Loucy (cell line): ENCODE measurements at regions not wholly inside any gene's neighbourhood (a gene's known extent, or its start where the extent isn't known, plus 50 kb on each side); places are given as distances from the start of the nearest gene placed in this dataset.

ENCODE experiments used
- H2AFZ ChIP-seq: fragments of 200-600 bp; sonication (generic); 2 replicates; pipeline ENCODE4 v1.6.0; 2016; ENCODE audit warnings: antibody characterized with exemption, mild to moderate bottlenecking, low read length, moderate library complexity
- H3F3A ChIP-seq: fragments of 200-600 bp; 2 replicates; pipeline ENCODE4 v1.6.0; 2016; ENCODE audit warnings: antibody characterized with exemption, low read depth, mild to moderate bottlenecking
- H3K27me3 ChIP-seq: fragments of 200-600 bp; sonication (generic); 2 replicates; pipeline ENCODE4 v1.6.1; 2014; ENCODE audit warnings: low read length, mild to moderate bottlenecking; ENCODE audit not compliant: insufficient read depth, poor library complexity, severe bottlenecking
- H3K36me3 ChIP-seq: fragments of 200-600 bp; sonication (generic); 2 replicates; pipeline ENCODE4 v1.6.1; 2016; ENCODE audit warnings: low read length; ENCODE audit not compliant: insufficient read depth
- H3K4me1 ChIP-seq: fragments of 200-600 bp; sonication (generic); 2 replicates; pipeline ENCODE4 v1.5.1; 2014; ENCODE audit warnings: low read length, mild to moderate bottlenecking; ENCODE audit not compliant: insufficient read depth, poor library complexity, severe bottlenecking
- H3K4me2 ChIP-seq: fragments of 200-600 bp; sonication (generic); 2 replicates; pipeline ENCODE4 v1.6.0; 2014; ENCODE audit warnings: antibody characterized with exemption, low read length, low read depth, mild to moderate bottlenecking; ENCODE audit not compliant: poor library complexity, severe bottlenecking
- H3K4me3 ChIP-seq: fragments of 200-600 bp; sonication (generic); 2 replicates; pipeline ENCODE4 v1.5.1; 2014; ENCODE audit warnings: low read length, mild to moderate bottlenecking, mixed read lengths; ENCODE audit not compliant: poor library complexity, severe bottlenecking
- H3K79me2 ChIP-seq: fragments of 200-600 bp; sonication (generic); 2 replicates; pipeline ENCODE4 v1.6.1; 2014; ENCODE audit warnings: low read length; ENCODE audit not compliant: insufficient read depth
- H3K9ac ChIP-seq: fragments of 200-600 bp; sonication (generic); 2 replicates; pipeline ENCODE4 v1.6.0; 2014; ENCODE audit warnings: mild to moderate bottlenecking, low read depth, low read length, moderate library complexity; ENCODE audit not compliant: poor library complexity, severe bottlenecking
- H3K9me2 ChIP-seq: fragments of 200-600 bp; sonication (generic); replicated peaks from 2 replicates; pipeline ENCODE4 v1.6.1; 2016; ENCODE audit warnings: low read depth, low read length, mixed read lengths
- H3K9me3 ChIP-seq: fragments of 200-600 bp; sonication (generic); 2 replicates; pipeline ENCODE4 v1.6.1; 2014; ENCODE audit warnings: mild to moderate bottlenecking, antibody characterized with exemption, low read length, low read depth; ENCODE audit not compliant: insufficient read depth
- H4K20me1 ChIP-seq: fragments of 200-600 bp; sonication (generic); 2 replicates; pipeline ENCODE4 v1.6.0; 2014; ENCODE audit warnings: antibody characterized with exemption, low read length, mild to moderate bottlenecking; ENCODE audit not compliant: insufficient read depth, poor library complexity, severe bottlenecking
- EZH2phosphoT487 ChIP-seq: fragments of 200-600 bp; IDR thresholded peaks from 2 replicates; pipeline ENCODE4 v1.6.1; 2018; ENCODE audit warnings: antibody characterized with exemption, mild to moderate bottlenecking, moderate library complexity, borderline replicate concordance
- TF ChIP-seq, protein P1 (sequence below): fragments of 200-600 bp; sonication (generic); conservative IDR thresholded peaks from 2 replicates; pipeline ENCODE4 v1.5.1; 2014; ENCODE audit warnings: mild to moderate bottlenecking, antibody characterized with exemption, low read length

DNA sequence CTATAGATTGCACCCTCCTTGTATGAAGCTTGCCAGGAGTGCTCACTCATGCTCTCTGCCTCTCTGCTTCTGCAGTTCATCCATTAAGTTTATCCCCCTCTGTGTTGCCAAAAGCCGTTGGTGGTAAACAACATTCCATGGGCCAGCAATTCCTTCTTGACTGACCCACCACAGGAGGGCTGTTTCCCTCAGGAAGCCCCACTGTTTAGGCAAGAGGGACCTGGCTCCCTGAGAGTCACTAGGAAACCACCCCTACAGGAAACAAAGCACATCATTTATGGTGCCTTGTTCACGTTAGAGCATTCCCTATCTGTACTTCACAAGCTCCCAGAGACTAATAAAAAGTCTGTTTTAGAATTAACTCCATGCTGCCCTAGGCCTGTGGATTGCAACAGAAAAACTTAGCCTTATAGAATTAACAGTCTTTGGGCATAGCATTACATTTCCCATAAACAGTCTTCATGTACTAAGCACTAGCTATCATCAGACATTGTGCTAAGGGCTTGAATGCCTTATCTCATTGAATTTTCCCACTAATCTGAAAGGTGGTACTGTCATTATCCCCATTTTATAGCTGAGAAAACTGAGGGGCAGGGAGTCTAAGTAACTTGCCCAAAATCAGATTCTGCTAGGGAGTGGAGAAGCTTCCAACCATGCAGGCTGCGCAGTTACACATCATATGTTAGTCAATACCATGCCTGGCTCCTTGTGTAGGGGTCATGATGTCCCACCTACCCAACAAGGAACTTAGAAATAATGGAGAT lies 149.9 kb downstream of the SHQ1 start:
- Histone ChIP-seq H3K9ac (no peak overlapping the region), H3K9me3 (no peaks in the 10 kb centered on the region), H3F3A (no peaks in the 10 kb centered on the region), H3K4me2 (peak overlapping the region; percentile 2), H3K36me3 (no peaks in the 10 kb centered on the region), H4K20me1 (no peaks in the 10 kb centered on the region), H3K4me3 (no peak overlapping the region), H3K9me2 (no peaks in the 10 kb centered on the region), H3K79me2 (no peaks in the 10 kb centered on the region), H2AFZ (peak overlapping the region; percentile 44), H3K27me3 (no peaks in the 10 kb centered on the region), H3K4me1 (peaks cover 10% of the 10 kb centered on the region)
- no peak for TF ChIP-seq EZH2phosphoT487
- TF ChIP-seq, protein P1, sequence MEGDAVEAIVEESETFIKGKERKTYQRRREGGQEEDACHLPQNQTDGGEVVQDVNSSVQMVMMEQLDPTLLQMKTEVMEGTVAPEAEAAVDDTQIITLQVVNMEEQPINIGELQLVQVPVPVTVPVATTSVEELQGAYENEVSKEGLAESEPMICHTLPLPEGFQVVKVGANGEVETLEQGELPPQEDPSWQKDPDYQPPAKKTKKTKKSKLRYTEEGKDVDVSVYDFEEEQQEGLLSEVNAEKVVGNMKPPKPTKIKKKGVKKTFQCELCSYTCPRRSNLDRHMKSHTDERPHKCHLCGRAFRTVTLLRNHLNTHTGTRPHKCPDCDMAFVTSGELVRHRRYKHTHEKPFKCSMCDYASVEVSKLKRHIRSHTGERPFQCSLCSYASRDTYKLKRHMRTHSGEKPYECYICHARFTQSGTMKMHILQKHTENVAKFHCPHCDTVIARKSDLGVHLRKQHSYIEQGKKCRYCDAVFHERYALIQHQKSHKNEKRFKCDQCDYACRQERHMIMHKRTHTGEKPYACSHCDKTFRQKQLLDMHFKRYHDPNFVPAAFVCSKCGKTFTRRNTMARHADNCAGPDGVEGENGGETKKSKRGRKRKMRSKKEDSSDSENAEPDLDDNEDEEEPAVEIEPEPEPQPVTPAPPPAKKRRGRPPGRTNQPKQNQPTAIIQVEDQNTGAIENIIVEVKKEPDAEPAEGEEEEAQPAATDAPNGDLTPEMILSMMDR, result no peak

DNA sequence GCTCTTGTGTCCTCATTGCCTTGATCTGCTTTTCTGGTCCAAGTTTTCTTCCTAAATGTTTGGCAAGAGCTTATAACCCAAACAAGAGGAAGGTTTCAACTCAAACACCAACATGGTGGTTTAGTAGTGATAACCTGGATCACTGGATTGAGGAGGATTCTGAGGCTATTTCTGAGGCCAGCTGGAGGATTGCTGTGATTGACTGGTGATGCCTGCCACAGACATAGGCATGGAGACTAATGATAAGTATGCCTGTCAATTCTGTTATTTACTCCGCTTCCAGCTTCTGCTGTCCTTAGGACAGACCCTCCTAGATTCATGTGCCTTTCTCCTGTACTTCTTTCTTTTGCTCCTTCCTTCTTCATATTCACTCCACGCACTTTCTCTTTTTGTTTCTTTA lies 150.5 kb downstream of the SHQ1 start:
- no peaks in the 10 kb centered on the region for H3K36me3 ChIP-seq
- no peak overlapping the region for H3K4me3 ChIP-seq
- no peaks in the 10 kb centered on the region for H3K9me3 ChIP-seq
- peaks cover 10% of the 10 kb centered on the region for H3K4me1 ChIP-seq
- H3K79me2 ChIP-seq, result no peaks in the 10 kb centered on the region
- H4K20me1 ChIP-seq, result no peaks in the 10 kb centered on the region
- no peak overlapping the region for H3K9ac ChIP-seq
- peak overlapping the region; percentile 2 for H3K4me2 ChIP-seq
- H3F3A ChIP-seq, result no peaks in the 10 kb centered on the region
- H2AFZ ChIP-seq, result peak overlapping the region; percentile 44; the same call in 1 of the 2 replicates
- H3K27me3 ChIP-seq, result no peaks in the 10 kb centered on the region
- no peaks in the 10 kb centered on the region for H3K9me2 ChIP-seq
- no peak for TF ChIP-seq EZH2phosphoT487
- TF ChIP-seq, protein P1, result no peak

DNA sequence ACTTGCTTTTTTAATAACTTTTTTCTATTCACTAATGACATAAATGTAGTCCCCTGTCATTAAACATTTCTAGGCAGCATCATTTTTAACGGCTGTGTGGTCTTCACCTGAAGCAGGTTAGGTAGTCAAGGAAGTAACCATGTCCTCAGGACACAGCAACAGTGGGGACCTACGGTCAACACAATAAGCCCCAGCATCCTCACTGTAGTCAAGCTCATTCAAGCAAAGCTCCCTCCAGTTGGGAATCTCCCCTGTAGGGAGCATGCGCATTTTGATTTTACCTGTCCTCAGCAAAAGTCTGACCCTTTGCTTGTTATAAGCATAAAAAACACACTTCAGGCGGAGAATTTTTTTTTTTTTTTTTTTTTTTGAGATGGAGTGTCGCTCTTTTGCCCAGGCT lies 151.4 kb downstream of the SHQ1 start:
- Histone ChIP-seq H3K36me3 (no peaks in the 10 kb centered on the region), H3K27me3 (no peaks in the 10 kb centered on the region), H2AFZ (no peak overlapping the region), H3K4me3 (no peak overlapping the region), H3K79me2 (no peaks in the 10 kb centered on the region), H3F3A (no peaks in the 10 kb centered on the region), H3K4me1 (peaks cover 10% of the 10 kb centered on the region), H4K20me1 (no peaks in the 10 kb centered on the region), H3K9ac (no peak overlapping the region), H3K9me3 (no peaks in the 10 kb centered on the region), H3K9me2 (no peaks in the 10 kb centered on the region), H3K4me2 (no peak overlapping the region)
- TF ChIP-seq, protein P1, result no peak
- TF ChIP-seq EZH2phosphoT487, result no peak
